RWPE2 (cell line): ENCODE measurements at regions not wholly inside any gene's neighbourhood (a gene's known extent, or its start where the extent isn't known, plus 50 kb on each side); places are given as distances from the start of the nearest gene placed in this dataset.

Experiments used
- ATAC-seq: fragments of 200-7000 bp; cut with Tn5 transposase; 3 replicates; pipeline ENCODE4 v1.9.1; 2021; ENCODE audit warnings: low read depth
- DNase-seq: peaks from one replicate; pipeline ENCODE4 v3.0.0-alpha.2; 2020; ENCODE audit warnings: low spot score
- H3K27ac ChIP-seq: fragments of 450-650 bp; 2 replicates; pipeline ENCODE4 v1.5.1; 2017; ENCODE audit warnings: mild to moderate bottlenecking; ENCODE audit not compliant: poor library complexity, severe bottlenecking
- H3K27me3 ChIP-seq: fragments of 250-450 bp; sonication (Bioruptor Pico); 2 replicates; pipeline ENCODE4 v1.5.1; 2021; ENCODE audit warnings: mild to moderate bottlenecking, moderate library complexity; ENCODE audit not compliant: insufficient read depth, poor library complexity, severe bottlenecking
- H3K36me3 ChIP-seq: fragments of 250-450 bp; sonication (Bioruptor Pico); 2 replicates; pipeline ENCODE4 v1.5.1; 2020; ENCODE audit warnings: low read depth, mild to moderate bottlenecking, moderate library complexity
- H3K4me1 ChIP-seq: fragments of 250-450 bp; sonication (Bioruptor Pico); 2 replicates; pipeline ENCODE4 v1.5.1; 2021; ENCODE audit warnings: mild to moderate bottlenecking, moderate library complexity; ENCODE audit not compliant: insufficient read depth, poor library complexity, severe bottlenecking
- H3K4me3 ChIP-seq: fragments of 250-450 bp; sonication (Bioruptor Pico); 2 replicates; pipeline ENCODE4 v1.5.1; 2021; ENCODE audit warnings: mild to moderate bottlenecking, moderate library complexity; ENCODE audit not compliant: severe bottlenecking
- H3K9me3 ChIP-seq: fragments of 250-450 bp; sonication (Bioruptor Pico); 2 replicates; pipeline ENCODE4 v1.5.1; 2021; ENCODE audit warnings: mild to moderate bottlenecking, moderate library complexity; ENCODE audit not compliant: severe bottlenecking
- CTCF ChIP-seq: fragments of 450-650 bp; IDR thresholded peaks from one replicate; pipeline ENCODE4 v1.5.1; 2017; ENCODE audit warnings: mild to moderate bottlenecking, moderate library complexity; ENCODE audit not compliant: poor library complexity, severe bottlenecking

- Histone ChIP-seq H3K27me3 (peaks cover 33% of the 10 kb centered on the region), H3K27ac (no peak overlapping the region), H3K4me1 (no peaks in the 10 kb centered on the region), H3K9me3 (no peaks in the 10 kb centered on the region), H3K36me3 (no peaks in the 10 kb centered on the region), H3K4me3 (no peak overlapping the region)
- no peak for TF ChIP-seq CTCF
- ATAC-seq = no peak
- DNase-seq = no peak
Measured at GRCh38 chr3:124540550-124541211, 189.6 kb upstream of the UMPS start.

GRCh38 chr3:124542214-124542869, 187.9 kb upstream of the UMPS start:
- ATAC-seq = no peak
- Histone ChIP-seq H3K4me1 (no peaks in the 10 kb centered on the region), H3K27me3 (peaks cover 20% of the 10 kb centered on the region), H3K9me3 (no peaks in the 10 kb centered on the region), H3K4me3 (no peak overlapping the region), H3K27ac (no peak overlapping the region), H3K36me3 (no peaks in the 10 kb centered on the region)
- no peak for TF ChIP-seq CTCF
- no peak for DNase-seq

- no peak for TF ChIP-seq CTCF
- Histone ChIP-seq H3K27me3 (peaks cover 20% of the 10 kb centered on the region), H3K9me3 (no peaks in the 10 kb centered on the region), H3K36me3 (no peaks in the 10 kb centered on the region), H3K27ac (no peak overlapping the region), H3K4me1 (no peaks in the 10 kb centered on the region), H3K4me3 (no peak overlapping the region)
- DNase-seq (no peak), ATAC-seq (no peak)
Measured at GRCh38 chr3:124545891-124546290, 184.4 kb upstream of the UMPS start.

- Histone ChIP-seq H3K36me3 (no peaks in the 10 kb centered on the region), H3K4me3 (no peak overlapping the region), H3K27ac (no peak overlapping the region), H3K4me1 (peaks cover 3% of the 10 kb centered on the region), H3K9me3 (no peaks in the 10 kb centered on the region), H3K27me3 (peaks cover 54% of the 10 kb centered on the region)
- TF ChIP-seq CTCF = no peak
- DNase-seq (no peak), ATAC-seq (peak; percentile 75)
Measured at GRCh38 chr3:124552224-124552623, 178.0 kb upstream of the UMPS start.

GRCh38 chr3:124553178-124553577, 177.1 kb upstream of the UMPS start:
- H3K9me3 ChIP-seq = no peaks in the 10 kb centered on the region
- peaks cover 9% of the 10 kb centered on the region for H3K4me1 ChIP-seq
- H3K4me3 ChIP-seq = no peak overlapping the region
- no peak overlapping the region for H3K27ac ChIP-seq
- DNase-seq (no peak), ATAC-seq (no peak)
- peaks cover 54% of the 10 kb centered on the region for H3K27me3 ChIP-seq
- no peak for TF ChIP-seq CTCF
- H3K36me3 ChIP-seq = no peaks in the 10 kb centered on the region
